HEK293 (cell line): ENCODE measurements at regions not wholly inside any gene's neighbourhood (a gene's known extent, or its start where the extent isn't known, plus 50 kb on each side); places are given as distances from the start of the nearest gene placed in this dataset.

Experiments used
- CTCF ChIA-PET: fragments of 350-600 bp; formaldehyde crosslinking; extraction: SDS; loops from one replicate; lab custom pipeline; 2021; ENCODE audit warnings: antibody characterized with exemption; lab: Yijun Ruan, JAX
- POLR2A ChIA-PET: fragments of 300-600 bp; formaldehyde crosslinking; extraction: SDS; loops from one replicate; lab custom pipeline; 2020; ENCODE audit warnings: antibody characterized with exemption, inconsistent platforms; lab: Yijun Ruan, JAX
- H3K27ac ChIP-seq: fragments of 200-500 bp; sonication (Bioruptor generic); 2 replicates; pipeline ENCODE4 v1.5.1; 2014; ENCODE audit warnings: low read depth, low read length, control low read depth, inconsistent platforms; ENCODE audit errors: extremely low read depth
- H3K36me3 ChIP-seq, 2 experiments: fragments of 200-500 bp in 1 of 2; sonication (Bioruptor generic) in 1 of 2; 1 replicate in 1 of 2; 2 replicates in 1 of 2; pipeline ENCODE4 v1.5.1; 2014 to 2017; ENCODE audit warnings: inconsistent platforms in 2 of 2, low read length in 2 of 2; ENCODE audit not compliant: control insufficient read depth in 2 of 2, insufficient read depth in 1 of 2
- H3K4me1 ChIP-seq: fragments of 200-500 bp; sonication (Bioruptor generic); 2 replicates; pipeline ENCODE4 v1.5.1; 2014; ENCODE audit warnings: mild to moderate bottlenecking, low read length, inconsistent platforms; ENCODE audit not compliant: control insufficient read depth, insufficient read depth
- H3K4me3 ChIP-seq: 2 replicates; pipeline ENCODE4 v1.5.1; 2011; ENCODE audit warnings: low read depth, mild to moderate bottlenecking, control low read depth, low read length, moderate library complexity
- H3K9me3 ChIP-seq: fragments of 200-500 bp; sonication (Bioruptor generic); 2 replicates; pipeline ENCODE4 v1.5.1; 2014; ENCODE audit warnings: low read depth, low read length, inconsistent platforms; ENCODE audit not compliant: control insufficient read depth, insufficient read depth
- HIC1 ChIP-seq: fragments of 450-650 bp; formaldehyde crosslinking; IDR thresholded peaks from 2 replicates; pipeline ENCODE4 v1.5.1; 2016; ENCODE audit warnings: missing biosample characterization, missing genetic modification characterization
- KLF1 ChIP-seq: fragments of 450-650 bp; formaldehyde crosslinking; IDR thresholded peaks from 2 replicates; pipeline ENCODE4 v1.5.1; 2016; ENCODE audit warnings: missing biosample characterization, missing genetic modification characterization
- KLF9 ChIP-seq: fragments of 450-650 bp; formaldehyde crosslinking; IDR thresholded peaks from 2 replicates; pipeline ENCODE4 v1.5.1; 2016; ENCODE audit warnings: missing biosample characterization, missing genetic modification characterization, low read depth
- MYNN ChIP-seq: fragments of 450-650 bp; formaldehyde crosslinking; IDR thresholded peaks from 2 replicates; pipeline ENCODE4 v1.5.1; 2016; ENCODE audit warnings: missing biosample characterization, missing genetic modification characterization, borderline replicate concordance
- PRDM2 ChIP-seq: fragments of 450-650 bp; formaldehyde crosslinking; IDR thresholded peaks from 2 replicates; pipeline ENCODE4 v1.5.1; 2016; ENCODE audit warnings: missing biosample characterization, missing genetic modification characterization, borderline replicate concordance
- PRDM6 ChIP-seq: fragments of 450-650 bp; formaldehyde crosslinking; IDR thresholded peaks from 2 replicates; pipeline ENCODE4 v1.5.1; 2017; ENCODE audit warnings: missing biosample characterization, missing genetic modification characterization
- TRIM28 ChIP-seq: IDR thresholded peaks from 2 replicates; pipeline ENCODE4 v1.6.1; 2011; ENCODE audit warnings: low read length, control low read depth, borderline replicate concordance
- ZEB2 ChIP-seq: fragments of 450-650 bp; formaldehyde crosslinking; IDR thresholded peaks from 2 replicates; pipeline ENCODE4 v1.5.1; 2016; ENCODE audit warnings: missing biosample characterization, missing genetic modification characterization
- ZIC2 ChIP-seq: fragments of 450-650 bp; formaldehyde crosslinking; IDR thresholded peaks from 2 replicates; pipeline ENCODE4 v1.5.1; 2016; ENCODE audit warnings: missing biosample characterization, missing genetic modification characterization
- ZNF24 ChIP-seq: fragments of 450-650 bp; formaldehyde crosslinking; IDR thresholded peaks from 2 replicates; pipeline ENCODE4 v1.5.1; 2016; ENCODE audit warnings: missing biosample characterization, missing genetic modification characterization
- ZNF311 ChIP-seq: fragments of 450-650 bp; formaldehyde crosslinking; IDR thresholded peaks from 2 replicates; pipeline ENCODE4 v1.5.1; 2017; ENCODE audit warnings: missing biosample characterization, missing genetic modification characterization, borderline replicate concordance
- ZNF366 ChIP-seq: fragments of 450-650 bp; formaldehyde crosslinking; conservative IDR thresholded peaks from 2 replicates; pipeline ENCODE4 v1.5.1; 2016; ENCODE audit warnings: missing biosample characterization, missing genetic modification characterization
- ZNF391 ChIP-seq: fragments of 450-650 bp; formaldehyde crosslinking; IDR thresholded peaks from 2 replicates; pipeline ENCODE4 v1.5.1; 2016; ENCODE audit warnings: low read depth, missing biosample characterization, missing genetic modification characterization, borderline replicate concordance
- ZNF423 ChIP-seq: fragments of 450-650 bp; formaldehyde crosslinking; IDR thresholded peaks from 2 replicates; pipeline ENCODE4 v1.5.1; 2016; ENCODE audit warnings: missing biosample characterization, missing genetic modification characterization
- ZNF621 ChIP-seq: fragments of 450-650 bp; formaldehyde crosslinking; IDR thresholded peaks from 2 replicates; pipeline ENCODE4 v1.5.1; 2017; ENCODE audit warnings: missing biosample characterization, missing genetic modification characterization
- ZNF629 ChIP-seq: fragments of 450-650 bp; formaldehyde crosslinking; IDR thresholded peaks from 2 replicates; pipeline ENCODE4 v1.5.1; 2017; ENCODE audit warnings: missing biosample characterization, missing genetic modification characterization

GRCh38 chr12:90519285-90519684 is 435.7 kb downstream of the CCER1 start:
- Histone ChIP-seq H3K4me1 (no peaks in the 10 kb centered on the region), H3K4me3 (no peak overlapping the region), H3K9me3 (no peaks in the 10 kb centered on the region), H3K36me3 (no peaks in the 10 kb centered on the region), H3K27ac (no peak overlapping the region)
- ChIA-PET CTCF (no interaction called here), POLR2A (no interaction called here)
- TF ChIP-seq TRIM28 (no peak), ZIC2 (tag by site-specific recombination) (no peak), ZNF311 (tag by site-specific recombination) (no peak), ZNF366 (no peak), PRDM2 (no peak), ZNF391 (tag by site-specific recombination) (no peak), ZNF423 (tag by site-specific recombination) (no peak), KLF1 (tag by site-specific recombination) (no peak), ZEB2 (tag by site-specific recombination) (no peak), KLF9 (no peak), ZNF629 (tag by site-specific recombination) (no peak), ZNF24 (no peak), ZNF621 (tag by site-specific recombination) (no peak), HIC1 (tag by site-specific recombination) (no peak), MYNN (tag by site-specific recombination) (no peak), PRDM6 (tag by site-specific recombination) (no peak)
